NCI-H1417 (cell line): ENCODE measurements at regions not wholly inside any gene's neighbourhood (a gene's known extent, or its start where the extent isn't known, plus 50 kb on each side); places are given as distances from the start of the nearest gene placed in this dataset.
"Not testable (repeated sequence)": the region's sequence is repeated elsewhere in the genome, so short reads cannot be mapped to it uniquely, and the experiment has no call there.

Experiments
- DNase-seq, 3 experiments: peaks; one replicate each; lab custom pipeline; 2025; lab: John Stamatoyannopoulos, UW

- DNase-seq, result no peak
Observed at GRCh38 chr6:74408844-74409243, 712.8 kb downstream of the CD109 start.

- DNase-seq, result no peak
Observed at GRCh38 chr6:74404366-74404765, 708.4 kb downstream of the CD109 start.

- DNase-seq, result no peak
Observed at GRCh38 chr6:74402781-74403180, 706.8 kb downstream of the CD109 start.

- DNase-seq, result not testable (repeated sequence)
Observed at GRCh38 chr6:74378437-74378836, 682.4 kb downstream of the CD109 start.

- no peak for DNase-seq
Observed at GRCh38 chr6:74369556-74369993, 673.6 kb downstream of the CD109 start.

- DNase-seq, result no peak
Observed at GRCh38 chr6:74368746-74369145, 672.7 kb downstream of the CD109 start.

- no peak for DNase-seq
Observed at GRCh38 chr6:74366634-74367033, 670.6 kb downstream of the CD109 start.

GRCh38 chr6:74362391-74362790 is 666.4 kb downstream of the CD109 start:
- no peak for DNase-seq

GRCh38 chr6:74357321-74357720 is 661.3 kb downstream of the CD109 start:
- no peak for DNase-seq

GRCh38 chr6:74356391-74356790 is 660.4 kb downstream of the CD109 start:
- no peak for DNase-seq

- DNase-seq, result no peak
Observed at GRCh38 chr6:74346936-74347535, 651.0 kb downstream of the CD109 start.

GRCh38 chr6:74343804-74344203 is 647.8 kb downstream of the CD109 start:
- DNase-seq, result peak in 1 of 3 experiments; percentile 3

- DNase-seq, result not testable (repeated sequence)
Observed at GRCh38 chr6:74343321-74343720, 647.3 kb downstream of the CD109 start.

- DNase-seq, result no peak
Observed at GRCh38 chr6:74334722-74335121, 638.7 kb downstream of the CD109 start.

GRCh38 chr6:74333406-74333805 is 637.4 kb downstream of the CD109 start:
- no peak for DNase-seq

GRCh38 chr6:74320715-74321114 is 624.7 kb downstream of the CD109 start:
- no peak for DNase-seq

- no peak for DNase-seq
Observed at GRCh38 chr6:74320074-74320473, 624.1 kb downstream of the CD109 start.

- no peak for DNase-seq
Observed at GRCh38 chr6:74319292-74319691, 623.3 kb downstream of the CD109 start.

- no peak for DNase-seq
Observed at GRCh38 chr6:74318738-74319137, 622.7 kb downstream of the CD109 start.

GRCh38 chr6:74312081-74312480 is 616.1 kb downstream of the CD109 start:
- DNase-seq, result no peak

GRCh38 chr6:74311431-74311830 is 615.4 kb downstream of the CD109 start:
- no peak for DNase-seq

- no peak for DNase-seq
Observed at GRCh38 chr6:74289884-74290283, 593.9 kb downstream of the CD109 start.

GRCh38 chr6:74287932-74288331 is 591.9 kb downstream of the CD109 start:
- DNase-seq, result no peak

GRCh38 chr6:74287441-74287840 is 591.4 kb downstream of the CD109 start:
- no peak for DNase-seq
